Activated T-helper 17 cell treated with anti-CD3 and anti-CD28 coated beads, Interleukin-2, amount 50 U/mL, for 72 hours (primary cell): ENCODE measurements at regions not wholly inside any gene's neighbourhood (a gene's known extent, or its start where the extent isn't known, plus 50 kb on each side); places are given as distances from the start of the nearest gene placed in this dataset.
"Not testable (repeated sequence)": the region's sequence is repeated elsewhere in the genome, so short reads cannot be mapped to it uniquely, and the experiment has no call there.

ENCODE experiments used
- ATAC-seq: fragments of 150-1000 bp; cut with Tn5 transposase; replicated peaks from 2 replicates; pipeline ENCODE4 v1.10.0; 2021; ENCODE audit warnings: mild to moderate bottlenecking, moderate library complexity
- H3K27ac Mint-ChIP-seq: one replicate; pipeline ENCODE4 v1.8.0; 2022; ENCODE audit warnings: mixed read lengths
- H3K27me3 Mint-ChIP-seq: one replicate; pipeline ENCODE4 v1.8.0; 2022; ENCODE audit warnings: mixed read lengths
- H3K36me3 Mint-ChIP-seq: one replicate; pipeline ENCODE4 v1.8.0; 2022; ENCODE audit warnings: low read depth, mild to moderate bottlenecking, mixed read lengths
- H3K4me1 Mint-ChIP-seq: one replicate; pipeline ENCODE4 v1.8.0; 2022; ENCODE audit warnings: mixed read lengths
- H3K4me3 Mint-ChIP-seq: one replicate; pipeline ENCODE4 v1.8.0; 2022; ENCODE audit warnings: mild to moderate bottlenecking, mixed read lengths
- H3K9me3 Mint-ChIP-seq: one replicate; pipeline ENCODE4 v1.8.0; 2022; ENCODE audit warnings: mixed read lengths

DNA sequence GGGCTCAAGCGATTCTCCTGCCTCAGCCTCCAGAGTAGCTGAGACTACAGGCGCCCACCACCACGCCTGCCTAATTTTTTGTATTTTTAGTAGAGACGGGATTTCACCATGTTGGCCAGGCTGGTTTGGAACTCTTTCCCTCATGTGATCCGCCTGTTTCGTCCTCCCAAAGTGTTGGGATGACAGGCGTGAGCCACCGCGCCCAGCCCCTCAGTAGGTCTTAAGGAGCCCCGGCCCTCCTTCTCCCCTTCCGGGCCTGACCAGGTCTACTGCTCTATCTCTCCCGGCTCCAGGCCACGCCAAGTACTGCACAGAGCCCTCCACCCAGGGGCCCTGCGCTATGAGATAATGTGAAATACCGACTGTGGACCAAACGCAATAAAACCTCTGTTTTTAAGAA lies 785.5 kb downstream of the FOXD4L5 start:
- H3K27ac Mint-ChIP-seq, H3K27me3 Mint-ChIP-seq, H3K4me1 Mint-ChIP-seq, ATAC-seq, H3K9me3 Mint-ChIP-seq, H3K36me3 Mint-ChIP-seq, H3K4me3 Mint-ChIP-seq: not testable (repeated sequence)

- ATAC-seq, H3K27ac Mint-ChIP-seq, H3K4me1 Mint-ChIP-seq, H3K4me3 Mint-ChIP-seq, H3K36me3 Mint-ChIP-seq, H3K9me3 Mint-ChIP-seq, H3K27me3 Mint-ChIP-seq: not testable (repeated sequence)
Measured at GRCh38 chr9:64498409-64498808, 786.6 kb downstream of the FOXD4L5 start.

- H3K27me3 Mint-ChIP-seq, ATAC-seq, H3K4me3 Mint-ChIP-seq, H3K36me3 Mint-ChIP-seq, H3K9me3 Mint-ChIP-seq, H3K4me1 Mint-ChIP-seq, H3K27ac Mint-ChIP-seq: not testable (repeated sequence)
Measured at GRCh38 chr9:64488544-64488943, 796.5 kb downstream of the FOXD4L5 start.

- H3K4me1 Mint-ChIP-seq, H3K4me3 Mint-ChIP-seq, H3K27me3 Mint-ChIP-seq, H3K36me3 Mint-ChIP-seq, H3K9me3 Mint-ChIP-seq, ATAC-seq, H3K27ac Mint-ChIP-seq: not testable (repeated sequence)
Measured at GRCh38 chr9:64486067-64486466, 798.9 kb downstream of the FOXD4L5 start.

- H3K36me3 Mint-ChIP-seq, H3K4me1 Mint-ChIP-seq: not testable (repeated sequence)
Measured at GRCh38 chr9:64479095-64479494, 805.9 kb downstream of the FOXD4L5 start.

GRCh38 chr9:64468943-64469342 lies 816.1 kb downstream of the FOXD4L5 start:
- not testable (repeated sequence) for ATAC-seq, H3K4me3 Mint-ChIP-seq, H3K4me1 Mint-ChIP-seq, H3K36me3 Mint-ChIP-seq, H3K9me3 Mint-ChIP-seq, H3K27ac Mint-ChIP-seq, H3K27me3 Mint-ChIP-seq

More at GRCh38 chr9:64479095-64479494, 805.9 kb downstream of the FOXD4L5 start:
- not testable (repeated sequence) for H3K9me3 Mint-ChIP-seq, H3K4me3 Mint-ChIP-seq, H3K27ac Mint-ChIP-seq, H3K27me3 Mint-ChIP-seq, ATAC-seq

GRCh38 chr9:64466052-64466599 lies 818.9 kb downstream of the FOXD4L5 start:
- not testable (repeated sequence) for H3K36me3 Mint-ChIP-seq, H3K4me1 Mint-ChIP-seq, H3K4me3 Mint-ChIP-seq, H3K9me3 Mint-ChIP-seq, H3K27ac Mint-ChIP-seq, H3K27me3 Mint-ChIP-seq
- peak; percentile 32 for ATAC-seq

DNA sequence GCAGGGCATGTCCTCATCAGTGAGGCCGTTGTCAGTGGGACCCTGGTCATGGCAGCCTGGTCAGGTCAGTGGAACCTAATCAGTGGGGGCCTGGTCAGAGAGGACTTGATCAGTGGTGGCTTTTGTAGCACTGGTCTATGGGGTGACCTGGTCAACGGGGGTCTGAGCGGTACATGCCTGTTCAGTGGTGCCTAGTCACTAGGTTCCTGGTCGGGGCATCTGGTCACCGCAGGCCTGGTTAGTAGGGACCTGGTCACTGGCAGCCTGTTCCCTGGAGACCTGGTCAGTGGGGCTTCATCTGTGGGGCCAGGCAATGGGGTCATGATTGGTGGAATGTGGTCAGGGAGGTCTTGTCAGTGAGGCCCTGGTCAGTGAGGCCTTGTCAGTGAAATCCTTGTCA lies 823.1 kb downstream of the FOXD4L5 start:
- not testable (repeated sequence) for H3K27me3 Mint-ChIP-seq, H3K36me3 Mint-ChIP-seq, H3K27ac Mint-ChIP-seq, H3K9me3 Mint-ChIP-seq, H3K4me1 Mint-ChIP-seq, H3K4me3 Mint-ChIP-seq, ATAC-seq

DNA sequence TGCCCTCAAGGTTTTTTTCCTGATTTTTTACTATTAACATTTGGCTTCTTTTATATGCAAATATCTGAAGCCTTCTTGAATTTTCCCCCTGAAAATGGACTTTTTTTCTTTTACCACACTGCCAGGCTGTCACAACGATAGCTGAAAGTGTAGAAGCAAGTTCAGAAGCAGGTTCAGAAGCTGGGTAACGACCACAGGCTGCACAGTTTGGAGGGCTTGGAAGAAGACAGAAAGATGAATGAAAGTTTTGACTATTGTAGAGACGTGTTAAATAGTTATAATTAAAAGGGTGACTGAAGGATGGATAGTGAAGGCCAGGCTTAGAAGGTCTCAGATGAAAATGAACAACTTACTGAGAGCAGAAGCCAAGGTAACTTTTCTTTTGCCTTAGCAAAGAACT lies 826.4 kb downstream of the FOXD4L5 start:
- not testable (repeated sequence) for H3K27me3 Mint-ChIP-seq, H3K4me1 Mint-ChIP-seq, H3K4me3 Mint-ChIP-seq, ATAC-seq, H3K27ac Mint-ChIP-seq, H3K36me3 Mint-ChIP-seq, H3K9me3 Mint-ChIP-seq

DNA sequence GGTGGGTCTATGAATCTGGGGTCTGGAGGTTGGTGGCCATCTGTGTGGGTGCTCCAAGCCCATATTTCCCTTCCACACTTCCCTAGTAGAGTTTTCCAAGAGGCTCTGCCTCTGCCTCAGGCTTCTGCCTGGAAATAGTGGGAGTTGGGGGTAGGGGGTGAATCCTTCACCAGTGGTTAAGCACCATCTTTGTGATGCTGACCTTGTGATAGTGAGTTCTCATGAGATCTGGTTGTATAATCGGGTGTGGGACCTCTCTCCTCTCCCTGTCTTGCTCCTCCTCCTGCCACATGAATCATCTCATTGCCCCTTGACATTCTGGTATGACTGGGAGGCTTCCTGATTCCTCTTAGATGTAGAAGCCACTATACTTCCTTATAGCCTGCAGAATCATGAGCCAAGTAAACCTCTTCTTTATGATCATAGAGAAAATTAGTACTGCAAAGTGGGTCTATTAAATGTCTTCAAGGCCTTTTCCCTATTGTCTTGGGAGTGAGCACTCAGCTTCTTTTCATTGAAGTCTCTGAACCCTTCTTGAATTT lies 829.8 kb downstream of the FOXD4L5 start:
- not testable (repeated sequence) for H3K9me3 Mint-ChIP-seq, H3K27me3 Mint-ChIP-seq, ATAC-seq, H3K4me1 Mint-ChIP-seq, H3K27ac Mint-ChIP-seq, H3K4me3 Mint-ChIP-seq, H3K36me3 Mint-ChIP-seq

GRCh38 chr9:64452134-64452533 lies 832.9 kb downstream of the FOXD4L5 start:
- H3K27me3 Mint-ChIP-seq, H3K9me3 Mint-ChIP-seq, H3K4me1 Mint-ChIP-seq, H3K4me3 Mint-ChIP-seq, ATAC-seq, H3K27ac Mint-ChIP-seq, H3K36me3 Mint-ChIP-seq: not testable (repeated sequence)

GRCh38 chr9:64450654-64451053 lies 834.4 kb downstream of the FOXD4L5 start:
- not testable (repeated sequence) for H3K4me1 Mint-ChIP-seq, H3K27ac Mint-ChIP-seq, H3K9me3 Mint-ChIP-seq, H3K4me3 Mint-ChIP-seq, ATAC-seq, H3K36me3 Mint-ChIP-seq, H3K27me3 Mint-ChIP-seq

- H3K9me3 Mint-ChIP-seq, H3K4me1 Mint-ChIP-seq, H3K36me3 Mint-ChIP-seq, H3K27me3 Mint-ChIP-seq, ATAC-seq, H3K4me3 Mint-ChIP-seq, H3K27ac Mint-ChIP-seq: not testable (repeated sequence)
Measured at GRCh38 chr9:64449025-64449424, 836.0 kb downstream of the FOXD4L5 start.

GRCh38 chr9:64444909-64445525 lies 840.0 kb downstream of the FOXD4L5 start:
- not testable (repeated sequence) for H3K4me1 Mint-ChIP-seq, H3K27ac Mint-ChIP-seq, ATAC-seq, H3K9me3 Mint-ChIP-seq, H3K27me3 Mint-ChIP-seq, H3K4me3 Mint-ChIP-seq, H3K36me3 Mint-ChIP-seq

DNA sequence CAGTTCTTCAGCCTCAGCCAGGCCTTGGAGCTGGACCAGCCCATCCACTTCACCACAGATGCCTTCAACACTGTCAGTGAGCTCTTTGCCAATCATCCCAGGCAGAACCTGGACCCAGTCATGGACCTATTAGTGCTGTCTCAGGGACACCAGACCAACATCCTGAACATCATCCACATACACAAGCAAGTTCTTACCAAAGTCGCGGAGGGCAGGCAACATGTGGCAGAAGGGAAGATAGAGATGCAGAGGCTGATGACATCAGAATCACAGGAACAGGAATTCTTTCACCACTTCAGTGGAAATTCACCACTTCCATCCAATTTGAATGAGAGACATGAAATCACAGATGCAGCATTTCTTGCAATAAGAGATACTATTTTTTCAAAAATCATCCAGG lies 845.3 kb downstream of the FOXD4L5 start:
- ATAC-seq, H3K9me3 Mint-ChIP-seq, H3K36me3 Mint-ChIP-seq, H3K4me1 Mint-ChIP-seq, H3K4me3 Mint-ChIP-seq, H3K27me3 Mint-ChIP-seq, H3K27ac Mint-ChIP-seq: not testable (repeated sequence)
